ENCODE measurements at regions not wholly inside any gene's neighbourhood (a gene's known extent, or its start where the extent isn't known, plus 50 kb on each side); places are given as distances from the start of the nearest gene placed in this dataset.

- no peak overlapping the region for H3K4me3 ChIP-seq
- H3K27ac ChIP-seq, result no peak overlapping the region
- DNase-seq (ENCODE audit: low spot score in 2 of 2), result no peak
- no peaks in the 10 kb centered on the region for H3K36me3 ChIP-seq
- intact Hi-C loops (cut with DNase I; ENCODE audit: low total_unique reads), result no loop called here
- H3K27me3 ChIP-seq, result no peaks in the 10 kb centered on the region
- no peak for TF ChIP-seq CTCF (IDR thresholded peaks at IDR 0.05)
- no peak for TF ChIP-seq POLR2AphosphoS5 (IDR thresholded peaks at IDR 0.05)
- no peak for TF ChIP-seq POLR2A (IDR thresholded peaks at IDR 0.05)
- H3K9me3 ChIP-seq, result no peaks in the 10 kb centered on the region
- H3K4me1 ChIP-seq, result no peaks in the 10 kb centered on the region
Measured at GRCh38 chr2:45330637-45331409, 280.2 kb downstream of the SRBD1 start.

- Histone ChIP-seq H3K4me1 (no peaks in the 10 kb centered on the region), H3K27ac (no peak overlapping the region), H3K27me3 (no peaks in the 10 kb centered on the region), H3K9me3 (no peaks in the 10 kb centered on the region), H3K36me3 (no peaks in the 10 kb centered on the region), H3K4me3 (no peak overlapping the region)
- TF ChIP-seq POLR2A (IDR thresholded peaks at IDR 0.05) (no peak), CTCF (IDR thresholded peaks at IDR 0.05) (no peak), POLR2AphosphoS5 (IDR thresholded peaks at IDR 0.05) (no peak)
- no peak for DNase-seq (ENCODE audit: low spot score in 2 of 2)
- intact Hi-C loops (cut with DNase I; ENCODE audit: low total_unique reads), result no loop called here
Measured at GRCh38 chr2:45330108-45330507, 281.0 kb downstream of the SRBD1 start.

- TF ChIP-seq CTCF (IDR thresholded peaks at IDR 0.05), result no peak
- TF ChIP-seq POLR2AphosphoS5 (IDR thresholded peaks at IDR 0.05), result no peak
- no peak for TF ChIP-seq POLR2A (IDR thresholded peaks at IDR 0.05)
- H3K4me3 ChIP-seq, result no peak overlapping the region
Measured at GRCh38 chr2:45329045-45329677, 281.9 kb downstream of the SRBD1 start.

GRCh38 chr2:45328264-45328870 is 282.7 kb downstream of the SRBD1 start:
- DNase-seq (ENCODE audit: low spot score in 2 of 2), result no peak
- Histone ChIP-seq H3K4me3 (no peak overlapping the region), H3K4me1 (no peaks in the 10 kb centered on the region), H3K36me3 (no peaks in the 10 kb centered on the region), H3K27me3 (no peaks in the 10 kb centered on the region), H3K27ac (no peak overlapping the region), H3K9me3 (peaks cover 4 to 9% of the 10 kb centered on the region in 2 donors)
- no peak for TF ChIP-seq CTCF (IDR thresholded peaks at IDR 0.05)
- TF ChIP-seq POLR2A (IDR thresholded peaks at IDR 0.05), result no peak
- no peak for TF ChIP-seq POLR2AphosphoS5 (IDR thresholded peaks at IDR 0.05)
- intact Hi-C loops (cut with DNase I; ENCODE audit: low total_unique reads), result no loop called here

More at GRCh38 chr2:45329045-45329677, 281.9 kb downstream of the SRBD1 start:
- intact Hi-C loops (cut with DNase I; ENCODE audit: low total_unique reads), result no loop called here
- H3K27ac ChIP-seq, result no peak overlapping the region
- no peaks in the 10 kb centered on the region for H3K4me1 ChIP-seq
- no peak for DNase-seq (ENCODE audit: low spot score in 2 of 2)
- H3K9me3 ChIP-seq, result peaks cover 0 to under 1% of the 10 kb centered on the region in 2 donors
- H3K27me3 ChIP-seq, result no peaks in the 10 kb centered on the region
- no peaks in the 10 kb centered on the region for H3K36me3 ChIP-seq

- TF ChIP-seq CTCF (IDR thresholded peaks at IDR 0.05) (no peak), POLR2A (IDR thresholded peaks at IDR 0.05) (no peak), POLR2AphosphoS5 (IDR thresholded peaks at IDR 0.05) (no peak)
- intact Hi-C loops (cut with DNase I; ENCODE audit: low total_unique reads), result no loop called here
- no peaks in the 10 kb centered on the region for H3K4me1 ChIP-seq
Measured at GRCh38 chr2:45323344-45323743, 287.7 kb downstream of the SRBD1 start.

More at GRCh38 chr2:45323344-45323743, 287.7 kb downstream of the SRBD1 start:
- H3K9me3 ChIP-seq, result peaks cover 4 to 10% of the 10 kb centered on the region in 2 donors
- no peaks in the 10 kb centered on the region for H3K36me3 ChIP-seq
- H3K4me3 ChIP-seq, result no peak overlapping the region
- DNase-seq (ENCODE audit: low spot score in 2 of 2), result no peak
- H3K27ac ChIP-seq, result no peak overlapping the region
- no peaks in the 10 kb centered on the region for H3K27me3 ChIP-seq

Measured in breast epithelium (tissue), 4 donors.